Common myeloid progenitor, CD34-positive (primary cell): ENCODE measurements at regions not wholly inside any gene's neighbourhood (a gene's known extent, or its start where the extent isn't known, plus 50 kb on each side); places are given as distances from the start of the nearest gene placed in this dataset.
A peak's percentile ranks its signal among the peaks of the same experiment; 100 is the strongest.

Experiments
- CTCF ChIA-PET: fragments of 350-600 bp; sonication (Branson Sonifier 250); formaldehyde crosslinking; loops from one replicate; lab custom pipeline; 2021; ENCODE audit warnings: antibody characterized with exemption; lab: Charles Lee
- POLR2A ChIA-PET: fragments of 350-600 bp; sonication (Branson Sonifier 250); formaldehyde crosslinking; loops from one replicate; lab custom pipeline; 2021; ENCODE audit warnings: antibody characterized with exemption; lab: Charles Lee
- DNase-seq, 3 donors: peaks; one replicate each; pipeline versions ENCODE4 v3.0.0 to v3.0.0-alpha.2; 2013
- H3K27ac ChIP-seq, 2 experiments: 1 replicate in 1 of 2; 2 replicates in 1 of 2; pipeline ENCODE4 v1.7.0; 2013; ENCODE audit warnings: inconsistent platforms in 2 of 2, low read length in 2 of 2, mild to moderate bottlenecking in 2 of 2, low read depth in 1 of 2, moderate library complexity in 1 of 2; ENCODE audit not compliant: severe bottlenecking in 2 of 2, insufficient read depth in 1 of 2, poor library complexity in 1 of 2
- H3K27me3 ChIP-seq, 5 experiments: replicated peaks in 2 of 5; 1 replicate in 3 of 5; 2 replicates in 2 of 5; pipeline versions ENCODE4 v1.6.1 to v1.7.0; 2013; ENCODE audit warnings: low read length in 4 of 5, mild to moderate bottlenecking in 2 of 5, moderate library complexity in 2 of 5, inconsistent platforms in 1 of 5; ENCODE audit not compliant: insufficient read depth in 5 of 5, control insufficient read depth in 4 of 5
- H3K36me3 ChIP-seq, 4 experiments: 1 replicate in 2 of 4; 2 replicates in 2 of 4; pipeline versions ENCODE4 v1.6.1 to v1.7.0; 2013; ENCODE audit warnings: low read length in 3 of 4, control low read depth in 1 of 4, mild to moderate bottlenecking in 1 of 4; ENCODE audit not compliant: control insufficient read depth in 4 of 4, insufficient read depth in 4 of 4
- H3K4me1 ChIP-seq, 4 experiments: 1 replicate in 3 of 4; 2 replicates in 1 of 4; pipeline versions ENCODE4 v1.6.1 to v1.7.1; 2013; ENCODE audit warnings: low read length in 3 of 4, mild to moderate bottlenecking in 3 of 4, control low read depth in 1 of 4, inconsistent platforms in 1 of 4, moderate library complexity in 1 of 4; ENCODE audit not compliant: control insufficient read depth in 4 of 4, insufficient read depth in 4 of 4; ENCODE audit errors: control extremely low read depth in 1 of 4
- H3K4me3 ChIP-seq, 7 experiments: 1 replicate in 4 of 7; 2 replicates in 3 of 7; pipeline versions ENCODE4 v1.5.1 to v1.7.0; 2013; ENCODE audit warnings: mild to moderate bottlenecking in 7 of 7, low read length in 6 of 7, moderate library complexity in 6 of 7, inconsistent platforms in 2 of 7, low read depth in 2 of 7, control low read depth in 1 of 7; ENCODE audit not compliant: insufficient read depth in 4 of 7, control insufficient read depth in 1 of 7; ENCODE audit errors: extremely low read depth in 1 of 7
- H3K9me3 ChIP-seq, 5 experiments: 1 replicate in 4 of 5; 2 replicates in 1 of 5; pipeline versions ENCODE4 v1.6.1 to v1.7.1; 2013; ENCODE audit warnings: low read length in 4 of 5, mild to moderate bottlenecking in 2 of 5, inconsistent platforms in 1 of 5, low read depth in 1 of 5, moderate library complexity in 1 of 5; ENCODE audit not compliant: control insufficient read depth in 4 of 5, insufficient read depth in 2 of 5; ENCODE audit errors: control extremely low read depth in 1 of 5
- WGBS: methylation state at CpG from one replicate; pipeline ENCODE4 v1.1.5; 2013; ENCODE audit not compliant: insufficient coverage; 5-methylcytosine and 5-hydroxymethylcytosine counted together

DNA sequence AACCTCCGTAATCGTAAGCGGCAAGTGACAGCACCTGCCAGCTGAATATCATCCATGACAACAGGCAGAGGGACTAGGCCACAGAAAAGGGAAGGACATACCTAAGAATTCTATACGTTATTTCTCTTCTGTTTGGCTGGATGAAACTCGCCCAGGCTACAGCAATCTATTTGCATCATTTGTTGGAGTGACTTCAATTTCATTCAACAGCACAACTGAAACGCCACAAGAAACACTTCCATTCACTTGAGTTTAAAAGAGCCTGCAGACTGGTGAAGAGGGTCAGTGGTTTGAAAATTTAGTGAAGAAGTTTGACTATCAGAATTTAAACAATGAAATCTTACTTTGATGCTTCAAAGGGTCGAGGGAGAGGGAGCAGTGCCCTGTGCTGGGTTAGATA, 378.7 kb downstream of the LMO4 start:
- ChIA-PET CTCF (no interaction called here), POLR2A (interaction anchor here (0.6 kb wide), 1 partner anchor 1450 kb away, joined by 3 read pairs; no protein-coding TSS in a partner anchor)
- H3K4me1 ChIP-seq: no peaks in the 10 kb centered on the region
- no peak for DNase-seq
- peaks cover 0 to 4% (median 0%) of the 10 kb centered on the region in 5 experiments for H3K9me3 ChIP-seq
- H3K36me3 ChIP-seq: no peaks in the 10 kb centered on the region
- H3K27ac ChIP-seq: no peak overlapping the region
- H3K27me3 ChIP-seq: no peaks in the 10 kb centered on the region
- no peak overlapping the region for H3K4me3 ChIP-seq
- 95% methylated on average over 4 of the region's 7 CpGs for WGBS

DNA sequence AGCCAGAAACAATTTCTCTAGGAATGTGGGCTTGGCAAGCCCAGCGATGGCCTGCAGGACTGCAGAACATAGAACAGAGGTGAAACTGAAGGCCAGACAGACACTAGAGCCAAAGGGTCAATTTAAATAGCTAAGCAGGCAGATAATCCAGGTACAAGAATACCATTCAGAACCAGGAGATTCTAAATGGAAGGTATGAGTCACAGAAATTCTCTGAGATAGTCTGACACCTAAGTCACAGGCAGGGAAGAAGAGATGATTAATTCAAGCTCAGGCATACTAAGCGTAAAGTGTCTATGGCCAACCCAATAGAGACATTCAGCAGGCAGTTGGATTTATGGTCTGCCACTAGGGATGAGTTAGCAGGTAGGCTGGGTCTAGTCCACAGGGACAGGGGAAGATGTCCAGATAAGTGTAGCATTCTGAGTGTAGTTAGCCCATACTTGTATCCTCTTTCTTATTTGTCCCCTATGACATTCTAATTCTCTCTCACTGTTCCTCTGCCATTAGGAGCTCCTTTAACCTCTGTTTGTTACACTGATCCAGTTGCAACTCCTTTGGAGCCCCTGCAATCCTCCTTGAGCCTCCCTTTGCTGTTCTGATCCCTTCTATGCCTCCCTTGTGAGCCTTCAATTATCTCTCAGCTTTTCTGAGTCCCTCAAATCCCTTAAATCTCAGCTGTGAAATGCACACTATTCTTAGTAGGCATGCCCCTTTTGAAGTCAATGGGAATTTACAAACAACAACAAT, 383.8 kb downstream of the LMO4 start:
- no peaks in the 10 kb centered on the region for H3K36me3 ChIP-seq
- H3K27ac ChIP-seq: no peak overlapping the region
- ChIA-PET POLR2A (no interaction called here), CTCF (no interaction called here)
- H3K9me3 ChIP-seq: no peaks in the 10 kb centered on the region
- no peak overlapping the region for H3K4me3 ChIP-seq
- DNase-seq: no peak
- H3K27me3 ChIP-seq: no peaks in the 10 kb centered on the region
- H3K4me1 ChIP-seq: no peaks in the 10 kb centered on the region
- 92% methylated on average over 1 of the region's 2 CpGs for WGBS

DNA sequence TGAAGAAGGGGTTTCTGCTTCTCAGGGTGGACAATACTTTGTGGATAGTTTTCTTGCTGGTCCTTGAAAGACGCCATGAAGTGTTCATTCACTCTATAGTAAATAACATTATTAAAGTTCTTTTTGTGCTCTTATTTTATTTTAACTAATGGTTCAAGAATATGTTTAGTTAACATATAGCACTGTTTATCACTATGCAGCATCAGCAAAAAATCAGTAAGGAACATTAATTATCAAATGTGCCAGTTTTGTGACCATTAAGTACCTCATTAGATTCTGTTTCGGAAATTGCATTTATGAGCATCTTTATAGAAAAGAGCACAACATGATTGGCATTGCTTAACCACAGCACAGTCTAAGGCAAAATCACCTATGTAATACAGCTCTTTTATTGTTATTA, 385.6 kb downstream of the LMO4 start:
- CTCF ChIA-PET: no interaction called here
- Histone ChIP-seq H3K4me3 (no peak overlapping the region), H3K9me3 (no peaks in the 10 kb centered on the region), H3K27ac (no peak overlapping the region), H3K4me1 (peaks cover 0 to 2% (median under 1%) of the 10 kb centered on the region in 4 experiments), H3K27me3 (no peaks in the 10 kb centered on the region), H3K36me3 (no peaks in the 10 kb centered on the region)
- 100% methylated on average over 1 of the region's 2 CpGs for WGBS
- no peak for DNase-seq
- POLR2A ChIA-PET: no interaction called here

DNA sequence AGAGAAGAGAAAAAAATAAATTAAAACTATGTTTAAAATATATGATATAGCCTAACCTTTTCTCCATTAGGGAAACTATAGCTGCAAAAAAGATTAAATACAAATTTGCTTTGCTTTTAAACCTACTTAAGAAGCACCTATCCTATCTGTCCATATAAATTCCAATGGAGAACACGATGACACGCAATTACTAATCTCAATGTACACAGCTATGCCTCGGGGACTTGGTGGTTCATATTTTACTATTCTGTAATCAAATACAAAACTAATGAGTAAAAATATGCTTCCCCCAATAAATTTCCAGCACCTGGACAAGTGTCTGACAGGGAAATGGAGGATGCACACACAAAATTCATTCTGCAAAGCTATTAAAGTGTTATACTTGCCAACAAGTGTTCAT, 386.4 kb downstream of the LMO4 start:
- ChIA-PET CTCF (no interaction called here), POLR2A (no interaction called here)
- Histone ChIP-seq H3K9me3 (no peaks in the 10 kb centered on the region), H3K27ac (no peak overlapping the region), H3K36me3 (no peaks in the 10 kb centered on the region), H3K4me3 (no peak overlapping the region), H3K4me1 (peaks cover 0 to 8% (median 5%) of the 10 kb centered on the region in 4 experiments), H3K27me3 (no peaks in the 10 kb centered on the region)
- no CpG with 5 or more reads among the region's 3 CpGs for WGBS
- no peak for DNase-seq

DNA sequence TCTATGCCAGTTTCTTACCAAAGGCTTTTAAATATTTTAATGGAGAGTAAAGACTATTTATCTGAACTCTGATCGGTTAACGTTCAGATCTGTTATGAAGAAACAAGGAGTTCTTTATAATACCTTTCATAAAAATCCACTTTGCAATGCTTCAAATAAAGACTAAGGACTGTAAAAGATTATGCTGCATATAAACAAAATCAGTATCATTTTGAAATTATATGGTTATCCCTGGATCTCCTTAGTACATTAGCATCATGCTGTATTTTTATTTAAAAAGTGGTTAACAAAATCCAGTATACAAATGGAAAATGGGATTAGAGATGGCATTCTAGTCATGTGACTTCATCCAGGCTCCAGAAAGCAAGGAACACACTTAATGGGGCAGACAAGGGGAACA, 386.8 kb downstream of the LMO4 start:
- no peak for DNase-seq
- Histone ChIP-seq H3K4me3 (no peak overlapping the region), H3K27me3 (no peaks in the 10 kb centered on the region), H3K36me3 (no peaks in the 10 kb centered on the region), H3K9me3 (no peaks in the 10 kb centered on the region), H3K4me1 (peaks cover under 1 to 8% (median 5%) of the 10 kb centered on the region in 4 experiments), H3K27ac (no peak overlapping the region)
- WGBS: no CpG with 5 or more reads among the region's 2 CpGs
- ChIA-PET POLR2A (no interaction called here), CTCF (no interaction called here)

DNA sequence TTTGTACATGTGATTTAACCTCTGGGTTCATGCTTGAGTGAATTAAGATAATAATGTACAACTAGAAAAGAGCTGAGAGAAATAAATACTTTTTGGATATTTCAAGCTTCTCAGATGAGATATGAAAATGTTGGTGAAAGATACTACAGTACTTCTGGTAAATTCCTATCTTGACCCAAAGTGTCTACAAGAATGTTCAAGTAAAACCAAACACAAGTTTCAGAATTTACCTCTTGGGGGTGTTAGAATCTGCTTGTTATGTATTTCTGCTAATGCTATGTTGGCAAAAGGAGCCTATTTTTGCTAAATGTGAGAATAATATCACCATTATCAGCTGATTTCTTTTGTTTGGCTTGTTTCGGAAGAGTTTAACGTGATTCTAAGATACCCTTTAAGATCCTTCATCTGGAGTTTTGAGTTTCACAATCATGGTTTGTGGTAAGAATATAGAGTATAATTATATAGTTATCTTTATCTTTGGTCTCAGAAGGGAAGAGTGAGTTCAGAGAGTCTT, 388.5 kb downstream of the LMO4 start:
- Histone ChIP-seq H3K9me3 (no peaks in the 10 kb centered on the region), H3K27me3 (no peaks in the 10 kb centered on the region), H3K4me3 (no peak overlapping the region), H3K36me3 (no peaks in the 10 kb centered on the region), H3K4me1 (peaks cover 2 to 11% (median 5%) of the 10 kb centered on the region in 4 experiments), H3K27ac (no peak overlapping the region)
- no peak for DNase-seq
- CTCF ChIA-PET: interaction anchor here (1.4 kb wide), 1 partner anchor 17 kb away, joined by 3 read pairs; no protein-coding TSS in a partner anchor
- POLR2A ChIA-PET: no interaction called here
- 100% methylated on average over 1 of the region's 2 CpGs for WGBS

DNA sequence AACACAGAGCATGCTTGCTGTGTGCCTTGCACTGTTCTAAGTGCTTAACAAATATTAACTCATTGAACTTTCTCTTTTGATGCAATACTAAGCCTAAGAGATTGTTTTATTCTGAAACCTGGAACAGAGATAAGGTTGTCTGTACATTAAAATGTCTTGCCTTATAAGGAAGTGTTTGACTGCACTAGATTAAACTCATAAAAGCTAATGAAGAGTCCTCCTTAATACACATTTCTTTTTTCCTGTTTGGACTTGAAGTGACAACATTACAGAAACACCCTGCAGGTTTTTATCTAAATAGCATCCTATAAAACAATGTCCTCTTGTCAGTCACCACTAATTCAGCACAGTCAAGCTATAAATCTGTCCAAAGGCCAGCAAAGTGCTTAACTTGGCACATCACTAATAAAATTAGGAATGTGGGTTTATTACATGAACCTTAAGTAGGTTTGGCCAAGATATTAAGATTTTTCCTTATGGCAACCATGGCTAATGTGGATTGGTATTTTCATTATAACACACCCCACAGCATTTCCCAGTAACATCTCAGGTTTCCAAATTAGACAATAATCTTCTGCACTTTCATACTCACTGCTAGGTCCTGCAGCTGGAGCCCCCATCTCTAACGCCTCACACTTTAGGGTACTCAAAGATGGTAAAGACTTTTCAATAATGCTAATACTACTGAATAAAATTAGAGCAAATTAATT, 389.7 kb downstream of the LMO4 start:
- CTCF ChIA-PET: interaction anchor here (1.2 kb wide), 1 partner anchor 52 kb away, joined by 3 read pairs; no protein-coding TSS in a partner anchor
- H3K4me1 ChIP-seq: peaks cover 2 to 11% (median 5%) of the 10 kb centered on the region in 4 experiments
- H3K27me3 ChIP-seq: no peaks in the 10 kb centered on the region
- POLR2A ChIA-PET: no interaction called here
- H3K36me3 ChIP-seq: no peaks in the 10 kb centered on the region
- no peak overlapping the region for H3K27ac ChIP-seq
- H3K9me3 ChIP-seq: no peaks in the 10 kb centered on the region
- no CpG with 5 or more reads among the region's 1 CpG for WGBS
- DNase-seq: peak in 2 of 3 donors; percentile 2 to 4
- H3K4me3 ChIP-seq: no peak overlapping the region
